Psoas muscle (tissue), 7 donors: ENCODE measurements at regions not wholly inside any gene's neighbourhood (a gene's known extent, or its start where the extent isn't known, plus 50 kb on each side); places are given as distances from the start of the nearest gene placed in this dataset.

Source experiments
- ATAC-seq, 4 donors: fragments of 200-7000 bp; cut with Tn5 transposase; one replicate each; pipeline ENCODE4 v1.9.1; 2020; ENCODE audit warnings: moderate library complexity in 3 of 4, mild to moderate bottlenecking in 2 of 4
- DNase-seq, 2 donors: peaks; one replicate each; pipeline ENCODE4 v3.0.0-alpha.2; 2020
- H3K27ac ChIP-seq: fragments of 200-600 bp; one replicate; pipeline ENCODE4 v1.8.0; 2022
- H3K27me3 ChIP-seq, 3 donors: fragments of 200-600 bp in 1 of 3; one replicate each; pipeline versions ENCODE4 v1.6.1 to v1.8.0; 2013 to 2022; ENCODE audit warnings: low read length in 2 of 3, mild to moderate bottlenecking in 2 of 3, moderate library complexity in 1 of 3; ENCODE audit not compliant: insufficient read depth in 3 of 3
- H3K36me3 ChIP-seq, 2 donors: fragments of 200-600 bp in 1 of 2; one replicate each; pipeline versions ENCODE4 v1.6.1 to v1.8.0; 2013 to 2022; ENCODE audit warnings: low read depth in 1 of 2, mild to moderate bottlenecking in 1 of 2, moderate library complexity in 1 of 2; ENCODE audit not compliant: insufficient read depth in 1 of 2
- H3K4me1 ChIP-seq: fragments of 200-600 bp; one replicate; pipeline ENCODE4 v1.8.0; 2022
- H3K4me3 ChIP-seq: fragments of 200-600 bp; one replicate; pipeline ENCODE4 v1.8.0; 2022; ENCODE audit warnings: mild to moderate bottlenecking
- H3K9me3 ChIP-seq: fragments of 200-600 bp; one replicate; pipeline ENCODE4 v1.8.0; 2022
- CTCF ChIP-seq: fragments of 200-600 bp; IDR thresholded peaks from one replicate; pipeline ENCODE4 v1.8.0; 2022; ENCODE audit warnings: antibody characterized with exemption
- WGBS, 3 donors: extraction: QIAGEN DNeasy Blood & Tissue Kit; methylation state at CpG; one replicate each; pipeline versions ENCODE4 v1.1.6 to v1.1.7; 2013; 5-methylcytosine and 5-hydroxymethylcytosine counted together
- intact Hi-C, 2 donors: fragments of 100-400 bp; cut with DNase I; formaldehyde crosslinking; loops; one replicate each; pipeline versions ENCODE4 v1.11.0 to v1.14.2; 2022
- donor health status: healthy with polysubstance abuse.
- donor health status: DM: no; HTN: no; CAD: no; lungs with moderate emphysema.
- donor health status: Bipolar disorder and iron deficiency.
- donor health status: healthy.
- donor health status: DM: yes; HTN: yes; CAD: no.
- donor health status: DM: no; HTN: no; CAD: no.
- donor health status: DM: yes; HTN: yes; CAD: no.

DNA sequence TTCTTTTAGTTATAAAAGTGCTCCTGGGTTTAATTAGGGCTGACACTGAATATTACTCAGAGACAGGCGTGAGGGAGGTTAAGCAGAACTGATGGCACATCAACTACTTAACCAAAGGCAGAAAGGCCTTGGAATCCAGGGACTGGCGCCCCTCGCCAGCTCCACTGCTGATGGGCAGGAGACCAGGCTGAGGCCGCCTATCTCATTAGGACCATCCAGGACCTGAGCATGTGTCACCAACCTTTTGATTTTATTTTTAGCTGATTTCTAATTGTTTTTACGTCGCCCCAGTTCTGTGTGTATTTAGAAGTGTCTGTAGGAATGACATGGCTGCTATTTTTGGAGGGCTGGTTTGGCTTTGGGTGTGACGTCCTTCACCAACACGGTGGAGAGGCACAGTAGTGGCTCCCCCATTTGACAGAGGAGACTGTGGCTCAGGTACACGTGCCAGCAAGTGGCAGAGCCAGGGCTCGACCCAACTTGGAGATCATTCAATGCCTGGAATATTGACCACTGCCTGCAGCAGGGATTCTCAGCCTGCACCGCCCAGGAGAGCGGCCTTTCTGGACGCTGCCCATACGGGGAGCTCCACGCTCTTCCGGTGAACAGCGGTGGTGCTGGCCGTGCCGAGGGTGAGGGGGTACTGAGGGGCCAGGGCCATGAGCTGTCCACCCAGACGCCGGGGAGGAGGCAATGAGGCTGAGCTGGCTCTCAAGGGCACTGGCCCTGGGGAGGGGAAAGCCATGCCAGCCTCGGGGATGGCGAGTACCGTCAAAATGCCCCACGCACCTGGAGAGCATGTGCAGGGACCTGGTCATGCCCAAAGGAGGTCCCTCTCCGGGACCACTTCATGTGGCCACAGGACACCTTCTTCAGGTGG is 205.7 kb downstream of the ASB1 start:
- intact Hi-C loops, result no loop called here
- no peaks in the 10 kb centered on the region for H3K36me3 ChIP-seq
- no peaks in the 10 kb centered on the region for H3K9me3 ChIP-seq
- no peaks in the 10 kb centered on the region for H3K4me1 ChIP-seq
- DNase-seq (no peak), ATAC-seq (peak in 3 of 4 donors; percentile 51 to 66 (median 56))
- TF ChIP-seq CTCF, result no peak
- H3K4me3 ChIP-seq, result no peak overlapping the region
- H3K27ac ChIP-seq, result no peak overlapping the region
- peaks cover 0 to 15% (median 0%) of the 10 kb centered on the region in 3 donors for H3K27me3 ChIP-seq
- 81 to 84% (median 81%) methylated on average over 26 of the region's 26 CpGs for WGBS, 3 donors

GRCh38 chr2:238633426-238634328 is 206.9 kb downstream of the ASB1 start:
- intact Hi-C loops, result no loop called here
- Histone ChIP-seq H3K36me3 (no peaks in the 10 kb centered on the region), H3K4me1 (no peaks in the 10 kb centered on the region), H3K27ac (no peak overlapping the region), H3K4me3 (no peak overlapping the region), H3K9me3 (no peaks in the 10 kb centered on the region), H3K27me3 (peaks cover 0 to 17% (median 0%) of the 10 kb centered on the region in 3 donors)
- DNase-seq (no peak), ATAC-seq (no peak)
- 94 to 96% (median 95%) methylated on average over 39 to 41 of the region's 41 CpGs for WGBS, 3 donors
- TF ChIP-seq CTCF, result no peak

DNA sequence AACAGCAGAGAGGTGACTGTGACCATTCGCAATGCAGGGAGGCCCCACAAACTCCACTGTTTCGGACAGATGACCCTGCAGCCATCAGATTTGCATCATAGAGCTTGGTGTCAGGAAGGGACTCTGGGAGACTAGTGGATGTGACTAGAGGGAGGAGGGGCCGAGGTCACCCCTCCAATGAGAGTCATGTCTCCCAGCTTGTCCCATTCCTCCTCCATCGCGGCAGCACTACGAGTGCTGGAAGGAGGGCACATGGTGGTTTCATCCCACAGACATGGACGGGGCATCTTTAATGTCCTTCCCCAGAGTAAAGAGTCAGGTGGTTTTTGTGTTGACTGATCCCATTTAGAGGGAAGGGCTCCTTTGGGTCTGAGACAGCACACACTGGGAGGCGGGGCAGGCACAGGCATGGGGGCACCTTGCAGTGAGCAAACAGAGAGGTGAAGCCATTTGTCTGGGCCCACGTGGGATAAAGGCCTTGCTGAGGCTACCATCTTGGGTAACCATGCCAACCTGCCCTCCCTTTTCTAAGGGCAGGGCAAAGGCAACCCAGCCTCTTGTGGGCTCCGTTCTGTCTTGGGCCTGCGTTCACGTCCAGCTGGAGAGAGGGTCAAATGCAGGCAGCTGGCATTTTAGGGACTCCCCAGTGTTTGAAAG is 208.1 kb downstream of the ASB1 start:
- no peak for TF ChIP-seq CTCF
- DNase-seq (no peak), ATAC-seq (no peak)
- Histone ChIP-seq H3K36me3 (no peaks in the 10 kb centered on the region), H3K27ac (no peak overlapping the region), H3K4me3 (no peak overlapping the region), H3K4me1 (no peaks in the 10 kb centered on the region), H3K9me3 (no peaks in the 10 kb centered on the region), H3K27me3 (peaks cover 0 to 27% (median 0%) of the 10 kb centered on the region in 3 donors)
- intact Hi-C loops, result no loop called here
- 81 to 87% (median 85%) methylated on average over 12 of the region's 12 CpGs for WGBS, 3 donors

- DNase-seq (no peak), ATAC-seq (peak in 1 of 4 donors; percentile 17)
- Histone ChIP-seq H3K4me1 (no peaks in the 10 kb centered on the region), H3K9me3 (no peaks in the 10 kb centered on the region), H3K27me3 (peaks cover 0 to 35% (median 0%) of the 10 kb centered on the region in 3 donors), H3K4me3 (no peak overlapping the region), H3K36me3 (no peaks in the 10 kb centered on the region), H3K27ac (no peak overlapping the region)
- 39 to 64% (median 50%) methylated on average over 8 of the region's 8 CpGs for WGBS, 3 donors
- intact Hi-C loops, result no loop called here
- TF ChIP-seq CTCF, result no peak
Measured at GRCh38 chr2:238635647-238636051, 208.9 kb downstream of the ASB1 start.
